ENCODE measurements at regions not wholly inside any gene's neighbourhood (a gene's known extent, or its start where the extent isn't known, plus 50 kb on each side); places are given as distances from the start of the nearest gene placed in this dataset.

DNA sequence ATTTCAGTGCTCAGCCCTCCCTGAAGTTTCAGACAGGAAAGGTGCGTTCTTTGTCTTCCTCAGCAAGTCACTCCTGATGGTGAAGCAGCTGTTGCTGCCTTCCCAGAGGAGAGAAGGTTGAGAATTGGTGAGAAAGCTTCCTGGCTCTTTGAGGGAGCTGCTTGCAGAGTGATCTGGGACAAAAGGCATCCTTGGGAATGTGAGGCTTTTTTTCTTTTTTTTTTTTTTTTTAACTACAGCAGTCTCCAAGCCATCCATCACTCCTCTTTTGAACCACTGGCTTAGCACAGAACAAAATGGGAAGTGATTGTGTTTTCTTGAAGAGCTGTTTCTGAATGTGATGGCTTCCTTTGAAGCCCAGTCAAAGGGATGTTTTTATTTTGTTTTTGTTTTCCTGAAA is 120.4 kb upstream of the LRIG3 start:
- no peak for TF ChIP-seq POLR2AphosphoS5 (IDR thresholded peaks at IDR 0.05; ENCODE audit: low read depth, low read length)
- no peak for TF ChIP-seq TAF1 (IDR thresholded peaks at IDR 0.05; ENCODE audit: low read depth, low read length)
